ENCODE measurements at regions not wholly inside any gene's neighbourhood (a gene's known extent, or its start where the extent isn't known, plus 50 kb on each side); places are given as distances from the start of the nearest gene placed in this dataset.
A peak's percentile ranks its signal among the peaks of the same experiment; 100 is the strongest.

- H3K9me3 ChIP-seq (ENCODE audit: low read length): no peaks in the 10 kb centered on the region
- no peak overlapping the region for H3K4me2 ChIP-seq (ENCODE audit: low read depth, low read length)
- TF ChIP-seq STAG1 (CRISPR knock-in tag; IDR thresholded peaks at IDR 0.05) (peak; percentile 42), REPIN1 (CRISPR knock-in tag; IDR thresholded peaks at IDR 0.05; ENCODE audit: borderline replicate concordance, low read depth) (no peak), ZNF589 (CRISPR knock-in tag; conservative IDR thresholded peaks at IDR 0.05) (no peak), SMC3 (IDR thresholded peaks at IDR 0.05; ENCODE audit: low read length) (peak; percentile 37; the same call in 1 of the 2 replicates), CTCF (CRISPR knock-in tag; IDR thresholded peaks at IDR 0.05) (peak; percentile 25; the same call in 1 of the 2 replicates)
- no TSS peak for BruUV-seq (replicated peaks)
- no peak overlapping the region for H3K27ac ChIP-seq (ENCODE audit: extremely low read length, insufficient read depth, low read length)
- DNase-seq (ENCODE audit: low spot score) (no peak), ATAC-seq (no peak), FAIRE-seq (no peak)
- H3K9ac ChIP-seq (ENCODE audit: insufficient read depth, low read depth, low read length): no peak overlapping the region
- ChIA-PET POLR2A (no interaction called here), CTCF (ENCODE audit: low intra/inter-chr PET ratio, low total read pairs) (no interaction called here)
- H3K79me2 ChIP-seq (ENCODE audit: insufficient read depth, low read length): no peaks in the 10 kb centered on the region
- no peaks in the 10 kb centered on the region for H3K27me3 ChIP-seq (ENCODE audit: control insufficient read depth in 1 of 2, insufficient read depth in 2 of 2, low read length in 2 of 2)
- H3K4me1 ChIP-seq (ENCODE audit: insufficient read depth, low read length): peaks cover 4% of the 10 kb centered on the region; the same call in 1 of the 2 replicates
- no peaks in the 10 kb centered on the region for H3K36me3 ChIP-seq (replicated peaks in 1 of 2; ENCODE audit: control insufficient read depth in 1 of 2, insufficient read depth in 2 of 2, low read length in 2 of 2)
- H4K20me1 ChIP-seq (ENCODE audit: insufficient read depth, low read length): no peaks in the 10 kb centered on the region
- in situ Hi-C loops (cut with HindIII; ENCODE audit: extremely low pct_ligation_motif_present, low pct_unique_long_range_greater_than_20kb): no loop called here
- intact Hi-C loops (cut with micrococcal nuclease; ENCODE audit: unreplicated experiment): no loop called here
- no peak overlapping the region for H3K4me3 ChIP-seq (replicated peaks in 1 of 3; ENCODE audit: insufficient read depth in 1 of 3, low read depth in 2 of 3, low read length in 3 of 3)
- no peak overlapping the region for H2AFZ ChIP-seq (ENCODE audit: low read length)
- WGBS (ENCODE audit: low lambda C conversion rate): 8% methylated on average over 2 of the region's 2 CpGs
Observed at GRCh38 chr15:95850837-95851236, 479.7 kb upstream of the NR2F2 start.

GRCh38 chr15:95853350-95853749 lies 477.1 kb upstream of the NR2F2 start:
- CTCF ChIA-PET (ENCODE audit: low intra/inter-chr PET ratio, low total read pairs): no interaction called here
- Histone ChIP-seq H3K4me1 (ENCODE audit: insufficient read depth, low read length) (no peaks in the 10 kb centered on the region), H3K27me3 (ENCODE audit: control insufficient read depth in 1 of 2, insufficient read depth in 2 of 2, low read length in 2 of 2) (no peaks in the 10 kb centered on the region), H2AFZ (ENCODE audit: low read length) (no peak overlapping the region), H3K27ac (ENCODE audit: extremely low read length, insufficient read depth, low read length) (no peak overlapping the region), H4K20me1 (ENCODE audit: insufficient read depth, low read length) (no peaks in the 10 kb centered on the region), H3K4me2 (ENCODE audit: low read depth, low read length) (no peak overlapping the region), H3K36me3 (replicated peaks in 1 of 2; ENCODE audit: control insufficient read depth in 1 of 2, insufficient read depth in 2 of 2, low read length in 2 of 2) (no peaks in the 10 kb centered on the region), H3K9ac (ENCODE audit: insufficient read depth, low read depth, low read length) (no peak overlapping the region), H3K4me3 (replicated peaks in 1 of 3; ENCODE audit: insufficient read depth in 1 of 3, low read depth in 2 of 3, low read length in 3 of 3) (no peak overlapping the region), H3K9me3 (ENCODE audit: low read length) (no peaks in the 10 kb centered on the region), H3K79me2 (ENCODE audit: insufficient read depth, low read length) (no peaks in the 10 kb centered on the region)
- no peak for DNase-seq (ENCODE audit: low spot score)
- in situ Hi-C loops (cut with HindIII; ENCODE audit: extremely low pct_ligation_motif_present, low pct_unique_long_range_greater_than_20kb): no loop called here
- no TSS peak for BruUV-seq (replicated peaks)
- no peak for ATAC-seq
- POLR2A ChIA-PET: no interaction called here
- intact Hi-C loops (cut with micrococcal nuclease; ENCODE audit: unreplicated experiment): no loop called here
- no peak for FAIRE-seq
- TF ChIP-seq ARNTL (CRISPR knock-in tag; IDR thresholded peaks at IDR 0.05): no peak
- no peak for TF ChIP-seq CHD2 (IDR thresholded peaks at IDR 0.05; ENCODE audit: low read depth, low read length)
- no peak for TF ChIP-seq SNAPC2 (CRISPR knock-in tag; IDR thresholded peaks at IDR 0.05)
- TF ChIP-seq ZBTB21 (CRISPR knock-in tag; IDR thresholded peaks at IDR 0.05): no peak
- TF ChIP-seq ZFP41 (CRISPR knock-in tag; IDR thresholded peaks at IDR 0.05; ENCODE audit: borderline replicate concordance): no peak
- TF ChIP-seq CREBL2 (CRISPR knock-in tag; IDR thresholded peaks at IDR 0.05; ENCODE audit: borderline replicate concordance): no peak
- TF ChIP-seq SNRNP70 (IDR thresholded peaks at IDR 0.05; ENCODE audit: low read depth, low read length): no peak
- TF ChIP-seq ZFP90 (CRISPR knock-in tag; IDR thresholded peaks at IDR 0.05; ENCODE audit: borderline replicate concordance): no peak
- no peak for TF ChIP-seq RXRB (CRISPR knock-in tag; IDR thresholded peaks at IDR 0.05; ENCODE audit: borderline replicate concordance)
- TF ChIP-seq ZMYM2 (CRISPR knock-in tag; IDR thresholded peaks at IDR 0.05): no peak
- TF ChIP-seq ZNF883 (CRISPR knock-in tag; IDR thresholded peaks at IDR 0.05; ENCODE audit: not compliant biosample characterization): no peak
- TF ChIP-seq ZBTB14 (CRISPR knock-in tag; IDR thresholded peaks at IDR 0.05): no peak
